ENCODE measurements at regions not wholly inside any gene's neighbourhood (a gene's known extent, or its start where the extent isn't known, plus 50 kb on each side); places are given as distances from the start of the nearest gene placed in this dataset.

GRCh38 chr12:38154096-38155019, 162.2 kb upstream of the ALG10B start:
- ATAC-seq, result no peak
- H3K27ac Mint-ChIP-seq, result no peak overlapping the region
- peaks cover 0 to 6% of the 10 kb centered on the region in 2 donors for H3K36me3 Mint-ChIP-seq
- DNase-seq (ENCODE audit: low spot score in 2 of 2), result no peak
- H3K9me3 Mint-ChIP-seq, result peaks cover 0 to 4% of the 10 kb centered on the region in 2 donors

GRCh38 chr12:38155020-38155395, 161.6 kb upstream of the ALG10B start:
- ATAC-seq, result no peak
- Mint-ChIP-seq H3K27ac (no peak overlapping the region), H3K9me3 (peaks cover 0 to 4% of the 10 kb centered on the region in 2 donors), H3K36me3 (peaks cover 0 to 6% of the 10 kb centered on the region in 2 donors)
- no peak for DNase-seq (ENCODE audit: low spot score in 2 of 2)

GRCh38 chr12:38155526-38156496, 160.8 kb upstream of the ALG10B start:
- Mint-ChIP-seq H3K36me3 (peaks cover 0 to under 1% of the 10 kb centered on the region in 2 donors), H3K9me3 (peaks cover 0 to 4% of the 10 kb centered on the region in 2 donors), H3K27ac (no peak overlapping the region)
- ATAC-seq (no peak), DNase-seq (ENCODE audit: low spot score in 2 of 2) (no peak)

- Mint-ChIP-seq H3K27ac (no peak overlapping the region), H3K36me3 (no peaks in the 10 kb centered on the region), H3K9me3 (peaks cover 0 to 4% of the 10 kb centered on the region in 2 donors)
- no peak for ATAC-seq
- DNase-seq (ENCODE audit: low spot score in 2 of 2), result no peak
These were observed 159.9 kb upstream of the ALG10B start for GRCh38 chr12:38156497-38157245.

- no peak overlapping the region for H3K27ac Mint-ChIP-seq
- DNase-seq (ENCODE audit: low spot score in 2 of 2) (no peak), ATAC-seq (no peak)
- H3K9me3 Mint-ChIP-seq, result peaks cover 4 to 8% of the 10 kb centered on the region in 2 donors
- H3K36me3 Mint-ChIP-seq, result no peaks in the 10 kb centered on the region
These were observed 159.2 kb upstream of the ALG10B start for GRCh38 chr12:38157274-38157932.

GRCh38 chr12:38157933-38158401, 158.6 kb upstream of the ALG10B start:
- Mint-ChIP-seq H3K27ac (no peak overlapping the region), H3K36me3 (no peaks in the 10 kb centered on the region), H3K9me3 (peaks cover 8% of the 10 kb centered on the region in 2 donors)
- DNase-seq (ENCODE audit: low spot score in 2 of 2), result no peak
- ATAC-seq, result no peak

- Mint-ChIP-seq H3K36me3 (no peaks in the 10 kb centered on the region), H3K27ac (no peak overlapping the region), H3K9me3 (peaks cover 8% of the 10 kb centered on the region in 2 donors)
- DNase-seq (ENCODE audit: low spot score in 2 of 2), result no peak
- no peak for ATAC-seq
These were observed 158.0 kb upstream of the ALG10B start for GRCh38 chr12:38158428-38159091.

- ATAC-seq (no peak), DNase-seq (ENCODE audit: low spot score in 2 of 2) (no peak)
- Mint-ChIP-seq H3K36me3 (no peaks in the 10 kb centered on the region), H3K9me3 (peaks cover 8 to 10% of the 10 kb centered on the region in 2 donors), H3K27ac (no peak overlapping the region)
These were observed 157.5 kb upstream of the ALG10B start for GRCh38 chr12:38159092-38159551.

GRCh38 chr12:38159591-38160317, 156.8 kb upstream of the ALG10B start:
- Mint-ChIP-seq H3K36me3 (no peaks in the 10 kb centered on the region), H3K27ac (no peak overlapping the region), H3K9me3 (peaks cover 8 to 13% of the 10 kb centered on the region in 2 donors)
- ATAC-seq (no peak), DNase-seq (ENCODE audit: low spot score in 2 of 2) (no peak)

- ATAC-seq (no peak), DNase-seq (ENCODE audit: low spot score in 2 of 2) (no peak)
- Mint-ChIP-seq H3K9me3 (peaks cover 8 to 13% of the 10 kb centered on the region in 2 donors), H3K27ac (no peak overlapping the region), H3K36me3 (no peaks in the 10 kb centered on the region)
These were observed 156.1 kb upstream of the ALG10B start for GRCh38 chr12:38160318-38161122.

- no peak for ATAC-seq
- DNase-seq (ENCODE audit: low spot score in 2 of 2), result no peak
- H3K36me3 Mint-ChIP-seq, result no peaks in the 10 kb centered on the region
- H3K27ac Mint-ChIP-seq, result no peak overlapping the region
- H3K9me3 Mint-ChIP-seq, result peaks cover 8 to 13% of the 10 kb centered on the region in 2 donors
These were observed 155.2 kb upstream of the ALG10B start for GRCh38 chr12:38161123-38162000.

- ATAC-seq (no peak), DNase-seq (ENCODE audit: low spot score in 2 of 2) (no peak)
- peaks cover 8 to 13% of the 10 kb centered on the region in 2 donors for H3K9me3 Mint-ChIP-seq
- H3K27ac Mint-ChIP-seq, result no peak overlapping the region
- no peaks in the 10 kb centered on the region for H3K36me3 Mint-ChIP-seq
These were observed 154.6 kb upstream of the ALG10B start for GRCh38 chr12:38162013-38162412.

GRCh38 chr12:38162708-38163441, 153.7 kb upstream of the ALG10B start:
- no peak for DNase-seq (ENCODE audit: low spot score in 2 of 2)
- Mint-ChIP-seq H3K9me3 (peaks cover 8 to 10% of the 10 kb centered on the region in 2 donors), H3K36me3 (no peaks in the 10 kb centered on the region), H3K27ac (no peak overlapping the region)
- ATAC-seq, result no peak
